ENCODE measurements at regions not wholly inside any gene's neighbourhood (a gene's known extent, or its start where the extent isn't known, plus 50 kb on each side); places are given as distances from the start of the nearest gene placed in this dataset.

DNA sequence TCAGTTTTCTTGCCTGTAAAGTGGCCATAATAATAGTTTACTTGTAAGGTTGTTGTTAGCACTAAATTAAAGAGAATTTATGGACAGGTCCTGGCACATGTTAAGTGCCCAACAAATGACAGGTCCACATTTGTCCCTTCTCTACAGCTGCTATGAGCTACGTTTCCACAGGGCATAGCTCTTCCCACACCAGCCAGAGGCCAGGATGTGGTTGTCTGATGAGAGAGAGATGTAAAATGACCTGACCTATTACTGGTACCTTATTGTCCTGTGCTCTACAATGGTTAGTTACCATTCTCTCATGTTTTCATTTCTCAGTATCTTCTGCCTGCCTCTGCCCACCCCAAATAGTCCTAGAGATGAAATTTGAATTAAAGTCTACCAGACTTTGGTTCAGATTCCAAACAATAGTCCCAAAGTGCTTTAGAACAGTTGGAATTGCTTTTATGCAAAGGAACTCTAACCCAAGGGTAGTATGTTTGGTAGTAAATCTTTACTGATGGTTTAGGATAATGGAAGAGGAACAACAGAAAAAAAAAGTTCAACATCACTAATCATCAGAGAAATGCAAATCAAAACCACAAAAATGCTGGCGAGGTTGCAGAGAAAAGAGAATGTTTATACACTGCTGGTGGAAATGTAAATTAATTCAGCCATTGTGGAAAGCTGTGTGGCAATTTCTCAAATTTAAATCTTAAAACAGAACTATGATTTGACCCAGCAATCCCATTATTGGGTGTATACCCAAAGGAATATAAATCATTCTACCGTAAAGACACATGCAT is 57.1 kb upstream of the ANKFN1 start:
- no peaks in the 10 kb centered on the region for H3K36me3 ChIP-seq (ENCODE audit: control insufficient read depth in 2 of 2, insufficient read depth in 2 of 2, low read length in 2 of 2)
- no peaks in the 10 kb centered on the region for H3K4me1 ChIP-seq (ENCODE audit: control insufficient read depth, insufficient read depth, low read length)
- H3K27me3 ChIP-seq (ENCODE audit: control insufficient read depth in 1 of 2, insufficient read depth in 2 of 2, low read length in 2 of 2): no peaks in the 10 kb centered on the region
- H3K4me3 ChIP-seq (ENCODE audit: low read length in 2 of 2): no peak overlapping the region
- H3K9me3 ChIP-seq (ENCODE audit: control insufficient read depth in 2 of 2, low read length in 2 of 2): no peaks in the 10 kb centered on the region
- no peak overlapping the region for H3K9ac ChIP-seq (ENCODE audit: low read length in 2 of 2)
- H3K27ac ChIP-seq (ENCODE audit: low read length): no peak overlapping the region

GRCh38 chr17:56098746-56099145 is 54.5 kb upstream of the ANKFN1 start:
- no peaks in the 10 kb centered on the region for H3K36me3 ChIP-seq (ENCODE audit: control insufficient read depth in 2 of 2, insufficient read depth in 2 of 2, low read length in 2 of 2)

GRCh38 chr17:56099649-56100048 is 53.6 kb upstream of the ANKFN1 start:
- no peaks in the 10 kb centered on the region for H3K9me3 ChIP-seq (ENCODE audit: control insufficient read depth in 2 of 2, low read length in 2 of 2)
- no peaks in the 10 kb centered on the region for H3K4me1 ChIP-seq (ENCODE audit: control insufficient read depth, insufficient read depth, low read length)
- H3K4me3 ChIP-seq (ENCODE audit: low read length in 2 of 2): no peak overlapping the region
- H3K36me3 ChIP-seq (ENCODE audit: control insufficient read depth in 2 of 2, insufficient read depth in 2 of 2, low read length in 2 of 2): no peaks in the 10 kb centered on the region
- no peaks in the 10 kb centered on the region for H3K27me3 ChIP-seq (ENCODE audit: control insufficient read depth in 1 of 2, insufficient read depth in 2 of 2, low read length in 2 of 2)
- H3K27ac ChIP-seq (ENCODE audit: low read length): no peak overlapping the region
- H3K9ac ChIP-seq (ENCODE audit: low read length in 2 of 2): no peak overlapping the region

More at GRCh38 chr17:56098746-56099145, 54.5 kb upstream of the ANKFN1 start:
- no peaks in the 10 kb centered on the region for H3K4me1 ChIP-seq (ENCODE audit: control insufficient read depth, insufficient read depth, low read length)
- no peak overlapping the region for H3K9ac ChIP-seq (ENCODE audit: low read length in 2 of 2)
- no peak overlapping the region for H3K4me3 ChIP-seq (ENCODE audit: low read length in 2 of 2)
- H3K9me3 ChIP-seq (ENCODE audit: control insufficient read depth in 2 of 2, low read length in 2 of 2): no peaks in the 10 kb centered on the region
- no peak overlapping the region for H3K27ac ChIP-seq (ENCODE audit: low read length)
- no peaks in the 10 kb centered on the region for H3K27me3 ChIP-seq (ENCODE audit: control insufficient read depth in 1 of 2, insufficient read depth in 2 of 2, low read length in 2 of 2)

Data from stomach smooth muscle (tissue), 2 donors.